Loucy (cell line): ENCODE measurements at regions not wholly inside any gene's neighbourhood (a gene's known extent, or its start where the extent isn't known, plus 50 kb on each side); places are given as distances from the start of the nearest gene placed in this dataset.

Experiments used
- H2AFZ ChIP-seq: fragments of 200-600 bp; sonication (generic); 2 replicates; pipeline ENCODE4 v1.6.0; 2016; ENCODE audit warnings: antibody characterized with exemption, mild to moderate bottlenecking, low read length, moderate library complexity
- H3F3A ChIP-seq: fragments of 200-600 bp; 2 replicates; pipeline ENCODE4 v1.6.0; 2016; ENCODE audit warnings: antibody characterized with exemption, low read depth, mild to moderate bottlenecking
- H3K27me3 ChIP-seq: fragments of 200-600 bp; sonication (generic); 2 replicates; pipeline ENCODE4 v1.6.1; 2014; ENCODE audit warnings: low read length, mild to moderate bottlenecking; ENCODE audit not compliant: insufficient read depth, poor library complexity, severe bottlenecking
- H3K36me3 ChIP-seq: fragments of 200-600 bp; sonication (generic); 2 replicates; pipeline ENCODE4 v1.6.1; 2016; ENCODE audit warnings: low read length; ENCODE audit not compliant: insufficient read depth
- H3K4me1 ChIP-seq: fragments of 200-600 bp; sonication (generic); 2 replicates; pipeline ENCODE4 v1.5.1; 2014; ENCODE audit warnings: low read length, mild to moderate bottlenecking; ENCODE audit not compliant: insufficient read depth, poor library complexity, severe bottlenecking
- H3K4me2 ChIP-seq: fragments of 200-600 bp; sonication (generic); 2 replicates; pipeline ENCODE4 v1.6.0; 2014; ENCODE audit warnings: antibody characterized with exemption, low read length, low read depth, mild to moderate bottlenecking; ENCODE audit not compliant: poor library complexity, severe bottlenecking
- H3K4me3 ChIP-seq: fragments of 200-600 bp; sonication (generic); 2 replicates; pipeline ENCODE4 v1.5.1; 2014; ENCODE audit warnings: low read length, mild to moderate bottlenecking, mixed read lengths; ENCODE audit not compliant: poor library complexity, severe bottlenecking
- H3K79me2 ChIP-seq: fragments of 200-600 bp; sonication (generic); 2 replicates; pipeline ENCODE4 v1.6.1; 2014; ENCODE audit warnings: low read length; ENCODE audit not compliant: insufficient read depth
- H3K9ac ChIP-seq: fragments of 200-600 bp; sonication (generic); 2 replicates; pipeline ENCODE4 v1.6.0; 2014; ENCODE audit warnings: mild to moderate bottlenecking, low read depth, low read length, moderate library complexity; ENCODE audit not compliant: poor library complexity, severe bottlenecking
- H3K9me2 ChIP-seq: fragments of 200-600 bp; sonication (generic); replicated peaks from 2 replicates; pipeline ENCODE4 v1.6.1; 2016; ENCODE audit warnings: low read depth, low read length, mixed read lengths
- H3K9me3 ChIP-seq: fragments of 200-600 bp; sonication (generic); 2 replicates; pipeline ENCODE4 v1.6.1; 2014; ENCODE audit warnings: mild to moderate bottlenecking, antibody characterized with exemption, low read length, low read depth; ENCODE audit not compliant: insufficient read depth
- H4K20me1 ChIP-seq: fragments of 200-600 bp; sonication (generic); 2 replicates; pipeline ENCODE4 v1.6.0; 2014; ENCODE audit warnings: antibody characterized with exemption, low read length, mild to moderate bottlenecking; ENCODE audit not compliant: insufficient read depth, poor library complexity, severe bottlenecking
- EZH2phosphoT487 ChIP-seq: fragments of 200-600 bp; IDR thresholded peaks from 2 replicates; pipeline ENCODE4 v1.6.1; 2018; ENCODE audit warnings: antibody characterized with exemption, mild to moderate bottlenecking, moderate library complexity, borderline replicate concordance
- TF ChIP-seq, protein P1 (sequence below): fragments of 200-600 bp; sonication (generic); conservative IDR thresholded peaks from 2 replicates; pipeline ENCODE4 v1.5.1; 2014; ENCODE audit warnings: mild to moderate bottlenecking, antibody characterized with exemption, low read length

DNA sequence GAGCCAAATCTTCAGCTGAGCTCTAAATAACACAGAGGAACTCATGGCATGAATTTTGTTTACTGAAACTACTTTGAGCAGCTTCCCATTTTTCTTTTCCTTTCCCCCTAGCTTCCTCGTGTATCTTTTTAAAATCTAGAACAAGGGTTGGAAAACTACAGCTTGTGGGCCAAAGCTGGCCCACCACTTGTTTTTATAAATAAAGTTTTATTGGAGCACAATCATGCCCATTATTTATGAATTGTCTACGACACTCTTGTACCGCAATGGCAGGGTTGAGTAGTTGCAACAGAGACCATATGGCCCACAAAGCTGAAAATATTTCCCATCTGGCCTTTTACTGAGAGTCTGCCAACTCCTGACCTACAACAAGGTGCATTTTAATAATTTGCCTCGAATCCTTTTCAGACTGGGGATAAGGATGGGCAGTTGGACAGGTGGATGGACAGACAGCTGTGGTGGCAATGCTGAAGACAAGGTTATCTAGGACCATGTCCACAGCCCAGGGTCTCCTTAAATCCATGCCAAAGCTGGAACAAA lies 87.7 kb downstream of the RMI2 start:
- no peak overlapping the region for H3K4me2 ChIP-seq
- H3K79me2 ChIP-seq, result no peaks in the 10 kb centered on the region
- H3K36me3 ChIP-seq, result no peaks in the 10 kb centered on the region
- no peak overlapping the region for H2AFZ ChIP-seq
- H3K27me3 ChIP-seq, result no peaks in the 10 kb centered on the region
- no peak for TF ChIP-seq EZH2phosphoT487
- TF ChIP-seq, protein P1, sequence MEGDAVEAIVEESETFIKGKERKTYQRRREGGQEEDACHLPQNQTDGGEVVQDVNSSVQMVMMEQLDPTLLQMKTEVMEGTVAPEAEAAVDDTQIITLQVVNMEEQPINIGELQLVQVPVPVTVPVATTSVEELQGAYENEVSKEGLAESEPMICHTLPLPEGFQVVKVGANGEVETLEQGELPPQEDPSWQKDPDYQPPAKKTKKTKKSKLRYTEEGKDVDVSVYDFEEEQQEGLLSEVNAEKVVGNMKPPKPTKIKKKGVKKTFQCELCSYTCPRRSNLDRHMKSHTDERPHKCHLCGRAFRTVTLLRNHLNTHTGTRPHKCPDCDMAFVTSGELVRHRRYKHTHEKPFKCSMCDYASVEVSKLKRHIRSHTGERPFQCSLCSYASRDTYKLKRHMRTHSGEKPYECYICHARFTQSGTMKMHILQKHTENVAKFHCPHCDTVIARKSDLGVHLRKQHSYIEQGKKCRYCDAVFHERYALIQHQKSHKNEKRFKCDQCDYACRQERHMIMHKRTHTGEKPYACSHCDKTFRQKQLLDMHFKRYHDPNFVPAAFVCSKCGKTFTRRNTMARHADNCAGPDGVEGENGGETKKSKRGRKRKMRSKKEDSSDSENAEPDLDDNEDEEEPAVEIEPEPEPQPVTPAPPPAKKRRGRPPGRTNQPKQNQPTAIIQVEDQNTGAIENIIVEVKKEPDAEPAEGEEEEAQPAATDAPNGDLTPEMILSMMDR, result no peak
- no peaks in the 10 kb centered on the region for H3K4me1 ChIP-seq
- H4K20me1 ChIP-seq, result no peaks in the 10 kb centered on the region
- no peak overlapping the region for H3K9ac ChIP-seq
- no peak overlapping the region for H3K4me3 ChIP-seq
- no peaks in the 10 kb centered on the region for H3K9me2 ChIP-seq
- H3K9me3 ChIP-seq, result no peaks in the 10 kb centered on the region
- H3F3A ChIP-seq, result no peaks in the 10 kb centered on the region

DNA sequence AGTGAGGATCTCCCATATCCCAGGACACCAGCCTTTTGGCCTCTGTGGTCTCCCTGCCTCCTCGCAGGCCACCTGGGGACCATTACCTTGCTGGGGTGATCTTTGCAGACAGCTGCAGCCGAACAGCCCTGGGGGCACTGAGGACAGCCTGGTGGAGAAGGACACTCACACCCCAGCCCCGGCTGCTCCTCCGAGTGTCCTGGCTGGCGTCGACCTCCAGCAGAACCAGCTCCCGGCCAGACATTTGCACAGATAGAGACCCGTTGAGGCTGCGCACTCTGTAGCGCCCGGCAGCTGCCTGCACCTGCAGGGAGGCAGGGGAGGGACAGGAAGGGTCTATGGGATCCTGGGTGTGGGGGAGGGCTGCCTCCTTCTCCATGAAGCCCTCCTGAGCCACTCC lies 90.3 kb downstream of the RMI2 start:
- H2AFZ ChIP-seq, result no peak overlapping the region
- no peaks in the 10 kb centered on the region for H3K36me3 ChIP-seq
- no peak for TF ChIP-seq EZH2phosphoT487
- TF ChIP-seq, protein P1, result no peak
- no peaks in the 10 kb centered on the region for H3K9me2 ChIP-seq
- no peak overlapping the region for H3K4me2 ChIP-seq
- H3K9me3 ChIP-seq, result no peaks in the 10 kb centered on the region
- no peaks in the 10 kb centered on the region for H3K4me1 ChIP-seq
- no peaks in the 10 kb centered on the region for H3F3A ChIP-seq
- H3K9ac ChIP-seq, result no peak overlapping the region
- H4K20me1 ChIP-seq, result no peaks in the 10 kb centered on the region
- no peaks in the 10 kb centered on the region for H3K27me3 ChIP-seq
- H3K79me2 ChIP-seq, result no peaks in the 10 kb centered on the region
- no peak overlapping the region for H3K4me3 ChIP-seq

DNA sequence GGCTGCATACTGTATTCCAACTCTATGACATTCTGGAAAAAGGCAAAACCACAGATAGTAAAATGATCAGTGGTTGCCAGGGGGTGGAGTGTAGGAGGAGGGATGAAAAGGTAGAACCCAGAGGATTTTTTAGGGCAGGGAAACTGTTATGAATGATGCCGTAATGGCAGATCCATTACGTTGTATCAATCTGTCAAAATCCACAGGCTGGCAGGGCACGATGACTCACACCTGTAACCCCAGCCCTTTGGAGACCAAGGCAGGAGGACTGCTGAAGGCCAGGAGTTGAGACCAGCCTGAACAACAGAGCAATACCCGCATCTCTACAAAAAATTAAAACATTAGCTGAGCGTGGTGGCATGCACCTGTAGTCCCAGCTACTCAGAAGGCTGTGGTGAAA lies 91.8 kb downstream of the RMI2 start:
- Histone ChIP-seq H3K9me3 (no peaks in the 10 kb centered on the region), H2AFZ (no peak overlapping the region), H3K9ac (no peak overlapping the region), H3K27me3 (no peaks in the 10 kb centered on the region), H3F3A (no peaks in the 10 kb centered on the region), H4K20me1 (no peaks in the 10 kb centered on the region), H3K4me2 (no peak overlapping the region), H3K79me2 (no peaks in the 10 kb centered on the region), H3K36me3 (no peaks in the 10 kb centered on the region), H3K9me2 (no peaks in the 10 kb centered on the region), H3K4me3 (no peak overlapping the region), H3K4me1 (no peaks in the 10 kb centered on the region)
- no peak for TF ChIP-seq EZH2phosphoT487
- TF ChIP-seq, protein P1, result no peak
